Colon (tissue), 2 donors: ENCODE measurements at regions not wholly inside any gene's neighbourhood (a gene's known extent, or its start where the extent isn't known, plus 50 kb on each side); places are given as distances from the start of the nearest gene placed in this dataset.
"Not testable (repeated sequence)": the region's sequence is repeated elsewhere in the genome, so short reads cannot be mapped to it uniquely, and the experiment has no call there.

Experiments used
- FAIRE-seq: peaks from 2 replicates; lab custom pipeline; 2012; peaks lifted over from hg19 to GRCh38; lab: Jason Lieb, UNC
- donor health status: control.
- donor health status: control.

- FAIRE-seq, result no peak
Measured at GRCh38 chr7:9505516-9505915, 1072.1 kb downstream of the NXPH1 start.

GRCh38 chr7:9507290-9507689 lies 1073.9 kb downstream of the NXPH1 start:
- no peak for FAIRE-seq

GRCh38 chr7:9516662-9517061 lies 1083.3 kb downstream of the NXPH1 start:
- no peak for FAIRE-seq

- peak; percentile 89 for FAIRE-seq
Measured at GRCh38 chr7:9523579-9523978, 1090.2 kb downstream of the NXPH1 start.

GRCh38 chr7:9552431-9552830 lies 1119.0 kb downstream of the NXPH1 start:
- FAIRE-seq, result not testable (repeated sequence)

GRCh38 chr7:9557853-9558252 lies 1124.4 kb downstream of the NXPH1 start:
- FAIRE-seq, result no peak

- FAIRE-seq, result no peak
Measured at GRCh38 chr7:9575716-9576115, 1142.3 kb downstream of the NXPH1 start.

GRCh38 chr7:9582824-9583223 lies 1149.4 kb downstream of the NXPH1 start:
- no peak for FAIRE-seq

- no peak for FAIRE-seq
Measured at GRCh38 chr7:9598411-9598810, 1165.0 kb downstream of the NXPH1 start.

- FAIRE-seq, result no peak
Measured at GRCh38 chr7:9600974-9601373, 1167.6 kb downstream of the NXPH1 start.

- FAIRE-seq, result no peak
Measured at GRCh38 chr7:9603291-9603690, 1169.9 kb downstream of the NXPH1 start.

GRCh38 chr7:9608560-9608959 lies 1175.2 kb downstream of the NXPH1 start:
- FAIRE-seq, result no peak

GRCh38 chr7:9620899-9621298 lies 1187.5 kb downstream of the NXPH1 start:
- not testable (repeated sequence) for FAIRE-seq

- not testable (repeated sequence) for FAIRE-seq
Measured at GRCh38 chr7:9621306-9621902, 1188.0 kb downstream of the NXPH1 start.

GRCh38 chr7:9621927-9622326 lies 1188.5 kb downstream of the NXPH1 start:
- no peak for FAIRE-seq

GRCh38 chr7:9625953-9626352 lies 1192.5 kb downstream of the NXPH1 start:
- no peak for FAIRE-seq

- no peak for FAIRE-seq
Measured at GRCh38 chr7:9645756-9646155, 1212.3 kb downstream of the NXPH1 start.

- FAIRE-seq, result no peak
Measured at GRCh38 chr7:9657257-9657656, 1223.8 kb downstream of the NXPH1 start.

- no peak for FAIRE-seq
Measured at GRCh38 chr7:9671979-9672917, 1238.8 kb downstream of the NXPH1 start.

- FAIRE-seq, result no peak
Measured at GRCh38 chr7:9680713-9681112, 1247.3 kb downstream of the NXPH1 start.

- no peak for FAIRE-seq
Measured at GRCh38 chr7:9681284-9681683, 1247.9 kb downstream of the NXPH1 start.

- no peak for FAIRE-seq
Measured at GRCh38 chr7:9691286-9691685, 1257.9 kb downstream of the NXPH1 start.

- FAIRE-seq, result no peak
Measured at GRCh38 chr7:9698375-9698774, 1265.0 kb downstream of the NXPH1 start.

GRCh38 chr7:9709216-9709615 lies 1264.5 kb upstream of the PHF14 start:
- FAIRE-seq, result no peak
